GM19372 (cell line): ENCODE measurements at regions not wholly inside any gene's neighbourhood (a gene's known extent, or its start where the extent isn't known, plus 50 kb on each side); places are given as distances from the start of the nearest gene placed in this dataset.

Experiments
- ATAC-seq: cut with Tn5 transposase; IDR thresholded peaks from one replicate; pipeline ENCODE4 v1.9.1; 2021; ENCODE audit warnings: mild to moderate bottlenecking, low read depth, moderate library complexity; ENCODE audit not compliant: unreplicated experiment

GRCh38 chr12:22979854-22980469, 355.0 kb downstream of the ETNK1 start:
- no peak for ATAC-seq

- ATAC-seq: no peak
Measured at GRCh38 chr12:22981711-22982110, 356.7 kb downstream of the ETNK1 start.

GRCh38 chr12:22982635-22983034, 357.7 kb downstream of the ETNK1 start:
- no peak for ATAC-seq

GRCh38 chr12:22986997-22987396, 362.0 kb downstream of the ETNK1 start:
- no peak for ATAC-seq

GRCh38 chr12:22990501-22990900, 365.5 kb downstream of the ETNK1 start:
- no peak for ATAC-seq

GRCh38 chr12:22991250-22991844, 366.4 kb downstream of the ETNK1 start:
- no peak for ATAC-seq

GRCh38 chr12:22993609-22994315, 368.8 kb downstream of the ETNK1 start:
- no peak for ATAC-seq

GRCh38 chr12:22994316-22994675, 369.3 kb downstream of the ETNK1 start:
- ATAC-seq: no peak

- ATAC-seq: no peak
Measured at GRCh38 chr12:23001487-23001886, 376.5 kb downstream of the ETNK1 start.

- ATAC-seq: no peak
Measured at GRCh38 chr12:23002381-23002780, 377.4 kb downstream of the ETNK1 start.

GRCh38 chr12:23004473-23005020, 379.6 kb downstream of the ETNK1 start:
- no peak for ATAC-seq

- ATAC-seq: no peak
Measured at GRCh38 chr12:23005387-23005786, 380.4 kb downstream of the ETNK1 start.

GRCh38 chr12:23006413-23006812, 381.4 kb downstream of the ETNK1 start:
- no peak for ATAC-seq

GRCh38 chr12:23008623-23009022, 383.7 kb downstream of the ETNK1 start:
- ATAC-seq: no peak

GRCh38 chr12:23014749-23015148, 389.8 kb downstream of the ETNK1 start:
- no peak for ATAC-seq

- no peak for ATAC-seq
Measured at GRCh38 chr12:23025372-23026016, 400.5 kb downstream of the ETNK1 start.

GRCh38 chr12:23028158-23028802, 403.3 kb downstream of the ETNK1 start:
- no peak for ATAC-seq

GRCh38 chr12:23029185-23029584, 404.2 kb downstream of the ETNK1 start:
- no peak for ATAC-seq

GRCh38 chr12:23039834-23040233, 414.9 kb downstream of the ETNK1 start:
- ATAC-seq: no peak

- ATAC-seq: no peak
Measured at GRCh38 chr12:23041774-23042173, 416.8 kb downstream of the ETNK1 start.

GRCh38 chr12:23043646-23044045, 418.7 kb downstream of the ETNK1 start:
- no peak for ATAC-seq
